ENCODE measurements at regions not wholly inside any gene's neighbourhood (a gene's known extent, or its start where the extent isn't known, plus 50 kb on each side); places are given as distances from the start of the nearest gene placed in this dataset.

GRCh38 chr12:58372298-58372697 lies 430.9 kb downstream of the ATP23 start:
- DNase-seq: no peak

GRCh38 chr12:58378028-58378427 lies 436.7 kb downstream of the ATP23 start:
- no peak for DNase-seq

DNA sequence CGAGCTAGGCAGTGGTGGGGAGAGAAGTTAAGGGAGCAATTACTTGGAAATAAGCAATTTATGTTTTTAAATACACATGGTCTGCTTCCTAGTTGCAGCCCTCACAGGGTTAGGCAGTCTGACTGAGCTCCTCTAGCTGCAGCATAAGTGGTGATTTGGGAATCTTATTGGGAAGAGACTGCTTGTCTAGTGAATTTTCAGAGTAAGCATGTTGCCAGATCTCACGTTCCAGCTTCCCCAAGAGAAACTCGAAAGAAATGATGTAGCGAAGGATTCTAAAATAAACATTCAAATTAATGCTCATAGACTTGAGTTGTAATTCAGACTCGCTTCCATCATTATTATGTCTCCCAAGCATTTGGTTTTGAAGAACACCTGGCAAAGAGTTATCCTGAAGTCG lies 440.2 kb downstream of the ATP23 start:
- peak; percentile 35 for DNase-seq

DNA sequence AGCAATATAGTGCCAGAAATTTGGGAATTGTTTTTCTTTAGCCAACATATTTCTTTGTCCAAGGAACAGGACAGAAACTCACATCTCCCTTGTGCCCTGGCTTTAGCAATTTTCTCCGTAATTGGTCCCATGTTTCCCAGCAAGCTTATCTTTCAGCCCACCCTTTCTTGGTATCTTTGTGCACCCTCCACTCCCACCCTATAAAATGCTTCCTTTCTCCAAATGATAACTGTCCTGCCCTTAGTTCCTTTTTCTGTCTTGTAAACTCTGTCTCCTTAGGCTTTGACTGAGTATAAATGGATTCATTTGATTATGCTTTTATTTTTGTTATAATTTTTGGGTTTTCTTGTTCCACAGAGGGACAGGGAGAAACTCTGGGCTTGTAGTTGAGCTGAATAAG lies 442.8 kb downstream of the ATP23 start:
- DNase-seq: no peak

DNA sequence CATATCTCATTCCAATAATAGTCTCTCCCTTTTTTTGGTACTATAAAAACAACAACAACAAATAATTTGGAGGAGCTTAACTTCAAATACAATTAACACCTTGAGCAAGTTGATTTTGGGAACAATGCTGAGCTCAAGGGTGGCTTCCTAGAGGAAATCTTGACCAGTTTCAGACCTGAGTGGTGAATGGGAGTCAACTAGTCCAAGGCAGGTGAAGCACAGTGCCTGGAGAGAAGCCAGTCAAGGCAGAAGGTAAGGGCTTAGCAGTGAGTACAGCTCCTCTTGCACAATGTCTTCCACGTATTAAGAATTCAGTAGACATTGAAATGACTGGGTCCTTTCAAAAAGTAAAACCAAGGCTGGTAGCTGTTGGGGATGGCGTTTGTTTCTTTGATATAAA lies 444.8 kb downstream of the ATP23 start:
- DNase-seq: no peak

DNA sequence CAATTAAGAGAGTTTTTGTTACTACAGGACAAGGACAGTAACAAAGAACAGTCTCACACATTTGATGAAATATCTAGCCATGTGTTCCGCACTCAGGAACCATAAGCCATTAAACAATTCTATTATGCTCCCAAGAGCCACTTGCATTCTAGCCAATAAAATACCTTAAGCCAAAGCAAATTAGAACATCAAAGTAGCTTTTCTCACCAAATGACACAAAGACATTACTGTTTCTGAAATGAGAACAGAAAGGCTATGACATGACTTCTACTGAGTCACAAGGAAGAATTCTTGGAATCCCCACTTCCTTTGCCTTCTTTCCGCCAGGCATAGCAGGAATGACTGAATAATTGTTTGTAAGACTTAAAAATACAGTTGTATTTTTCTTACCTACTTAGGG lies 445.8 kb downstream of the ATP23 start:
- no peak for DNase-seq

GRCh38 chr12:58388261-58388660 lies 446.9 kb downstream of the ATP23 start:
- no peak for DNase-seq

DNA sequence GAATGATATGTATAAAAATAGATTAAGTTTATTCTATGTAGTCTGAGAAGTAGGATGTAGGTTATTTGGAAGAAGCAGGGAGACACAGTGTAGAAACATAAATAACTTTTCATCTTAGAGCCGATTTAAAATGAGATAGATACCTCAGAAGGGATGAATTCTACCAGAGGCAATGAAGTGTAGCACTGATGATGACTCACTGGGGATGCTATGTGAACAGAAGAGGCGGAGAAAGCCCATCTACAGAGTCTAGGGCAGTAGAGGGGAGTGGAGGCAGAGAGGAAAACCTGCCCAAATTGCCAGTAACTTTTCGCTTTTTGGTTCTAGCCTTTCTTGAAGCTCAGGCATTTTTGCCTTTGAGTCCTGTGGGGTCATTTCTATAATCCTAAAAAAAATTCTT lies 451.8 kb downstream of the ATP23 start:
- DNase-seq: no peak

- no peak for DNase-seq
Observed at GRCh38 chr12:58395056-58395455, 453.7 kb downstream of the ATP23 start.

- DNase-seq: no peak
Observed at GRCh38 chr12:58395470-58395869, 454.1 kb downstream of the ATP23 start.

GRCh38 chr12:58396239-58396638 lies 454.9 kb downstream of the ATP23 start:
- DNase-seq: no peak

DNA sequence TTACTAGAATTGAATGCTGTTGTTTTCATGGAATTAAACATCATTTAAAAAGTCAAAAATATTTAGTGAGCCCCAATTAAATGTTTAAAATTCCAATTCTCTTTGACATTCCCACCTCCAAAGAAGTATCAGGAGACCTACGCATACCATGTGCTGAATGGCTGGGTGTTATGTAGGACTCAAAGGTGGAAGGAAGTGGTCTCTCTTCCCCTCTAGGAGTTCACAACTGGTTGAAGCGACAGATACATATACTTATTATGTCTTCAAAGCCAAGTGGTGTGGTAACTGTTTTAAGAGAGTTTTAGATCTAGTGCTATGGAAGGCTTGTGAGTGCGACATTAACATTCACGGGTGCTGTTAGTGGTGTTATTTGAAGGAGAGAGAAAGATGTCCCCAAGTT lies 464.0 kb downstream of the ATP23 start:
- DNase-seq: no peak

DNA sequence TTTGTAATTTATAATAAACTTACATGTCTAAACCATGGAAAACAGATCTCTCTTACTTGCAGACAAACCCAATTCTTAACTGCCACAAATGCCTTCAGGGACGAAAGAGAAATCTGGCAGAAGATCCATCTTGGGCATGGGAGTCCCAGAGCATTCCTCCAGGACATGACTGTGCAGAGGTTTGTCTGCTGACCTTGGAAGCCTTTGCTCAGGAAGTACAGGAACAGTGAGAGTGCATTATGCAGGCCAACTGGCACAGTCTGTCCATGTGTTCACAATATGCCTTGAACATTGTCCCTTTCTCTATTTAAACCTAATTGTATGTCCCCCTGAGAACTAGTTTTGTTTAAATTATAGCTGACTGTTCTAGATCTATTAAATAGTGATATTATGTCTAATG lies 467.1 kb downstream of the ATP23 start:
- no peak for DNase-seq

- DNase-seq: no peak
Observed at GRCh38 chr12:58412461-58413060, 471.2 kb downstream of the ATP23 start.

GRCh38 chr12:58413794-58414193 lies 472.4 kb downstream of the ATP23 start:
- no peak for DNase-seq

GRCh38 chr12:58414398-58414871 lies 473.1 kb downstream of the ATP23 start:
- DNase-seq: no peak

DNA sequence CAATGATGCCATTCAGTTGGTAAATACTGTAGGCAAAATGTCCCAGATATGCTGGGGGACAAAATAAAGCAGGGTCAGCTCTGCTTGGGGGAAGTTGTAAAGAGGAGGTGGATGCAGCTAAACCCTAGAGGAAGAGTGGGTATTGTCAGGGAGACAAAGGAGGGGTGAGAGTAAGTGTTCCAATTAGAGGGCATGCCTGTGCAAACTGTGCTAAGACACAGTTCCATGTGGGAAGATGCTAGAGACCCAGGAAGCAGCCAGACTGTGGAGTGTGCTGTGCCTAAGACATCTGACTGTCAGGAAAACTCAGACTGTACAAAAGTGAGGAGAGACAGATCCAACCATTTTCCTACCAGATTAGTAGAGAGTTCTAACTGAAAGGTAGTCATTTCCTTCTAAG lies 474.3 kb downstream of the ATP23 start:
- no peak for DNase-seq

DNA sequence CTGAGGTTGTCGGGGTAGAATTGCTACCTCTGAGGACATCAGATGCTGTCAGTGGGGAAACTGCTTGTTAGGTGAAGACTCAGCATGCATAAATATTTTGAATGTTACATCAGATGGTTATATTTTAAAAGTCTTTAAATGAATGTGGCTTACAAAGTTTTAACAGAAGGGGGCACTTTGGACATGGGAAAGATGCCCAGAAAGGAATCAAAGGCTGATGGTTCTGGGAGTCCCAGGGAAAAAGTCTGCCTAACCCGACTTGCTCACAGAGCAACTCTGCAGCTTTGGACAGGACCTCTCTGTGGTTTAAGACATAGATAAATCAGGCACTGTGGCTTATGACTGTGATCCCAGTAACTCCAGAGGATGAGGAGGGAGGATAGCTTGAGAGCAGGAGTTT lies 474.9 kb downstream of the ATP23 start:
- no peak for DNase-seq

DNA sequence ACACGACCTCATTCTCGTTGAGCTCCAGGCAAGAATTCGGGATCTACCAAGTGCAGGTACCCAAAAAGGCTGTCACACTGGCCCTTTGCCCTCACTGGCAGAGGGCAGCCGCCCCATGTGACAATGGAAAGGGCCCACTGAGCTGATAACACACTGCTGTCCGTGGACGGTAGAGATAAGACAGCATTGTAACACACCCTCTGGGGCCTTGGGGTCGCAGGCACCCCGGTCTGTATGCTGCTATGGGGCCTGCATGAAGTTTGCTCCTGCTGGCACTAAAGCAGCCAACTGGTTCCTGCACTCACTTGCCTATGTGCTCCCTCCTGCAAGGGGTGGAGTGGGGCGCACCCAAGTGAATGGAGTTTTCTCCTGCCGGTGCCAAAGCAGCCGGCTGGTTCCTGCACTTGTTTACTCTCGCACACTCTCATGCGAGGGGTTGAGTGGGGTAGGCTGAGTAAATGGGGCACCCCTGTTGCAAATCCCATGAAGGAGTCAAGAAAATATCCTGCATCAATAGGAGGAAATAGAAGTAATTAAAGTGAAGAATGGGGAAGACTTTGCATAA lies 477.9 kb downstream of the ATP23 start:
- no peak for DNase-seq

DNA sequence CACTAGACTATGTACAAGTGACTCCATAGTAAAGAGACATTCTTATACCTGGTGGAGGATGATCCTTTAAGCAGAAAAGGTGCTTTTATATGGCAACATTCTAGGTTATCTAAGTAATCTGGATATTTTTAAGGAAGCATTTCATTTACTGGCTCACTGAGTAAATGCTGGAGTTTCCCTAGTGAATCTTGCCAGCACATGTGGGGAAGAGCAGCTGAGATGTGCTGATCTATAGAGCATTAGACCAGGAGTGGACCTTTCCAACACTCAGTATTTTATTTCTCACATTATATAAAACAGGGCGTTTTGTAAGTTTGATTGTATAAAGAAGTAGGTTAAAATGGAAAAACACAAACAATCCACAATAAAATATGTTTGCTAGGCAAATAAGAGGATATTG lies 478.5 kb downstream of the ATP23 start:
- no peak for DNase-seq

- DNase-seq: peak; percentile 43
Observed at GRCh38 chr12:58420503-58420902, 479.1 kb downstream of the ATP23 start.

- DNase-seq: no peak
Observed at GRCh38 chr12:58421990-58422389, 480.6 kb downstream of the ATP23 start.

DNA sequence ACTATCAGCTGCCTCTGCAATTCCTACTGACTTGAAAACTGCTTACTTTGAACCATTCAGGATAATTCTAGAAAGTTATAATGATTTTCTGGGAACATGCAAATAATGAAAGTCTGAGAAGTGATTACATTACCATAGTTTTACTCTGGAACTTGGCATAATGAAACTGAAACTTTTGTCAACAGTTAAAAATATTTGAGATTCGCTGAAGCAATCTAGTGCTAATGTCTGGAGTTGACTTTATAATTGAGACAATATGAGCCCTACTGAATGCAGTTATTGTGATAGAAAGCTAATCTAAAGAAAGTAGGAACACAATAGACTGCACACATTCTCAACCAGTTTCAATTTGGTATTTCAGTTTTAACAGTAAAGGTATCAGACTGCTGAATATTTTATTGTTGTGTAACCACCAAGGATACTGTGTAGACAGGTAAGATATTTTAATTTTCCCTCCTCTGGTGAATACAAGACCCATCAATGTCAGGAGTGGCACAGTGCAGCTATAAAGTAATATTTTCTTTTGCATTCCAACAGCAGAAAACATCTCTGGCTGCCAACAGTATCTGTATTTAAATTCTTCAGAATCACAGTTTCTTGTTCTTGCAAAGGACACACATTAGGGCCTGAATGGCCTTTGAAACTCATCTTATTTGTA lies 483.5 kb downstream of the ATP23 start:
- DNase-seq: no peak

Measured in femur (tissue), 1 donor.